IMR-90 (cell line): ENCODE measurements at regions not wholly inside any gene's neighbourhood (a gene's known extent, or its start where the extent isn't known, plus 50 kb on each side); places are given as distances from the start of the nearest gene placed in this dataset.

ENCODE experiments used
- ATAC-seq: fragments of 200-7000 bp; cut with Tn5 transposase; 2 replicates; pipeline ENCODE4 v1.9.1; 2020; ENCODE audit warnings: low read depth, mild to moderate bottlenecking, moderate library complexity
- BruUV-seq: library from RNA; stranded (reverse); fragments of 400-500 nt; replicated peaks from 2 replicates; lab custom pipeline; 2021; lab: Mats Ljungman, UMichigan
- CTCF ChIA-PET: fragments of 300-600 bp; formaldehyde crosslinking; extraction: SDS; loops from one replicate; lab custom pipeline; 2021; ENCODE audit warnings: antibody characterized with exemption; lab: Yijun Ruan, JAX
- POLR2A ChIA-PET: fragments of 300-600 bp; sonication (Branson Sonifier 250); formaldehyde crosslinking; loops from one replicate; lab custom pipeline; 2022; ENCODE audit warnings: antibody characterized with exemption; ENCODE audit not compliant: unreplicated experiment; lab: Charles Lee
- DNase-seq: peaks from one replicate; pipeline ENCODE4 v3.0.0; 2013
- H2AFZ ChIP-seq: replicated peaks from 2 replicates; pipeline ENCODE3; 2013; ENCODE audit warnings: low read length, mild to moderate bottlenecking; ENCODE audit not compliant: poor library complexity
- H2AK5ac ChIP-seq: 2 replicates; pipeline ENCODE4 v1.6.1; 2013; ENCODE audit warnings: low read depth, low read length, inconsistent platforms
- H2AK9ac ChIP-seq: replicated peaks from 2 replicates; pipeline ENCODE3; 2013; ENCODE audit warnings: mild to moderate bottlenecking, low read depth, low read length, moderate library complexity; ENCODE audit not compliant: poor library complexity
- H2BK120ac ChIP-seq: 2 replicates; pipeline ENCODE4 v1.6.1; 2013; ENCODE audit warnings: low read depth, low read length, inconsistent platforms
- H2BK15ac ChIP-seq: 3 replicates; pipeline ENCODE4 v1.6.1; 2013; ENCODE audit warnings: low read depth, low read length, inconsistent platforms
- H2BK20ac ChIP-seq: 2 replicates; pipeline ENCODE4 v1.6.1; 2013; ENCODE audit warnings: low read depth, mild to moderate bottlenecking, inconsistent platforms, low read length, moderate library complexity
- H2BK5ac ChIP-seq: 2 replicates; pipeline ENCODE4 v1.6.1; 2013; ENCODE audit warnings: mild to moderate bottlenecking, low read depth, low read length, inconsistent platforms; ENCODE audit not compliant: poor library complexity, severe bottlenecking
- H3K14ac ChIP-seq: replicated peaks from 2 replicates; pipeline ENCODE4 v1.6.1; 2013; ENCODE audit warnings: low read depth, low read length, inconsistent platforms
- H3K18ac ChIP-seq: 2 replicates; pipeline ENCODE4 v1.6.1; 2013; ENCODE audit warnings: low read depth, low read length, control low read depth
- H3K23ac ChIP-seq: 2 replicates; pipeline ENCODE4 v1.6.1; 2013; ENCODE audit warnings: low read depth, low read length, inconsistent platforms
- H3K27ac ChIP-seq: 2 replicates; pipeline ENCODE4 v1.5.1; 2013; ENCODE audit warnings: mild to moderate bottlenecking, control low read depth, low read length; ENCODE audit not compliant: insufficient read depth
- H3K27me3 ChIP-seq: 2 replicates; pipeline ENCODE4 v1.6.1; 2013; ENCODE audit warnings: low read length; ENCODE audit not compliant: control insufficient read depth, insufficient read depth
- H3K36me3 ChIP-seq: 2 replicates; pipeline ENCODE4 v1.6.1; 2013; ENCODE audit warnings: low read length, mixed read lengths; ENCODE audit not compliant: control insufficient read depth, insufficient read depth
- H3K4ac ChIP-seq: 2 replicates; pipeline ENCODE4 v1.6.1; 2013; ENCODE audit warnings: low read depth, low read length, inconsistent platforms
- H3K4me1 ChIP-seq: 2 replicates; pipeline ENCODE4 v1.6.1; 2013; ENCODE audit warnings: low read length, mixed read lengths; ENCODE audit not compliant: control insufficient read depth, insufficient read depth
- H3K4me2 ChIP-seq: 2 replicates; pipeline ENCODE4 v1.6.1; 2013; ENCODE audit warnings: low read depth, mild to moderate bottlenecking, control low read depth, low read length, moderate library complexity
- H3K4me3 ChIP-seq: 2 replicates; pipeline ENCODE4 v1.5.1; 2013; ENCODE audit warnings: low read depth, mild to moderate bottlenecking, control low read depth, low read length, moderate library complexity; ENCODE audit not compliant: insufficient read depth
- H3K56ac ChIP-seq: 2 replicates; pipeline ENCODE4 v1.6.1; 2013; ENCODE audit warnings: low read length, inconsistent platforms; ENCODE audit not compliant: insufficient read depth; ENCODE audit errors: extremely low read depth
- H3K79me1 ChIP-seq, 2 experiments: 2 replicates each; pipeline ENCODE4 v1.6.1; 2013; ENCODE audit warnings: low read length in 2 of 2, inconsistent platforms in 1 of 2, low read depth in 1 of 2
- H3K9ac ChIP-seq: 2 replicates; pipeline ENCODE4 v1.6.1; 2013; ENCODE audit warnings: low read depth, low read length, control low read depth
- H3K9me1 ChIP-seq: 2 replicates; pipeline ENCODE4 v1.6.1; 2013; ENCODE audit warnings: low read length, inconsistent platforms; ENCODE audit not compliant: insufficient read depth
- H3K9me3 ChIP-seq: 2 replicates; pipeline ENCODE4 v1.6.1; 2013; ENCODE audit warnings: low read length; ENCODE audit not compliant: control insufficient read depth, insufficient read depth
- H4K20me1 ChIP-seq: 2 replicates; pipeline ENCODE4 v1.6.1; 2013; ENCODE audit warnings: low read length, inconsistent platforms; ENCODE audit not compliant: insufficient read depth
- H4K5ac ChIP-seq: 2 replicates; pipeline ENCODE4 v1.6.1; 2013; ENCODE audit warnings: mild to moderate bottlenecking, low read depth, low read length, control low read depth
- H4K8ac ChIP-seq, 2 experiments: 2 replicates each; pipeline ENCODE4 v1.6.1; 2013; ENCODE audit warnings: low read depth in 2 of 2, low read length in 2 of 2, control low read depth in 1 of 2, inconsistent platforms in 1 of 2
- H4K91ac ChIP-seq: 2 replicates; pipeline ENCODE4 v1.6.1; 2013; ENCODE audit warnings: low read depth, low read length, inconsistent platforms; ENCODE audit not compliant: insufficient read depth
- BHLHE40 ChIP-seq: fragments of 150-350 bp; IDR thresholded peaks from 2 replicates; pipeline ENCODE4 v1.6.1; 2016; ENCODE audit warnings: mild to moderate bottlenecking, low read depth, low read length
- CEBPB ChIP-seq: IDR thresholded peaks from 2 replicates; pipeline ENCODE4 v1.6.1; 2012; ENCODE audit warnings: low read depth, low read length, improper control_type of control experiment
- CHD1 ChIP-seq: IDR thresholded peaks from 2 replicates; pipeline ENCODE4 v1.6.1; 2012; ENCODE audit warnings: low read depth, low read length, improper control_type of control experiment
- CTCF ChIP-seq: conservative IDR thresholded peaks from 2 replicates; pipeline ENCODE4 v1.5.1; 2012; ENCODE audit warnings: mild to moderate bottlenecking, low read depth, low read length, improper control_type of control experiment
- ELK1 ChIP-seq: fragments of 150-350 bp; IDR thresholded peaks from 2 replicates; pipeline ENCODE4 v1.6.1; 2016; ENCODE audit warnings: low read depth, mild to moderate bottlenecking, low read length, moderate library complexity, borderline replicate concordance
- FOS ChIP-seq: fragments of 150-350 bp; IDR thresholded peaks from 2 replicates; pipeline ENCODE4 v1.6.1; 2016; ENCODE audit warnings: low read depth, low read length
- MAFK ChIP-seq: IDR thresholded peaks from 2 replicates; pipeline ENCODE4 v1.6.1; 2012; ENCODE audit warnings: low read depth, low read length, improper control_type of control experiment
- MAZ ChIP-seq: IDR thresholded peaks from 2 replicates; pipeline ENCODE4 v1.6.1; 2012; ENCODE audit warnings: low read depth, mild to moderate bottlenecking, low read length, improper control_type of control experiment, moderate library complexity, borderline replicate concordance
- MXI1 ChIP-seq: IDR thresholded peaks from 2 replicates; pipeline ENCODE4 v1.6.1; 2012; ENCODE audit warnings: low read depth, mild to moderate bottlenecking, low read length, moderate library complexity, borderline replicate concordance
- NFE2L2 ChIP-seq: fragments of 150-350 bp; IDR thresholded peaks from 2 replicates; pipeline ENCODE4 v1.6.1; 2016; ENCODE audit warnings: low read depth, mild to moderate bottlenecking, low read length
- POLR2A ChIP-seq: IDR thresholded peaks from 2 replicates; pipeline ENCODE4 v1.6.1; 2012; ENCODE audit warnings: mild to moderate bottlenecking, low read depth, low read length
- RAD21 ChIP-seq: IDR thresholded peaks from 2 replicates; pipeline ENCODE4 v1.6.1; 2012; ENCODE audit warnings: low read length, improper control_type of control experiment
- RCOR1 ChIP-seq: IDR thresholded peaks from 2 replicates; pipeline ENCODE4 v1.6.1; 2012; ENCODE audit warnings: mild to moderate bottlenecking, low read length, improper control_type of control experiment; ENCODE audit not compliant: insufficient replicate concordance
- RFX5 ChIP-seq: IDR thresholded peaks from 2 replicates; pipeline ENCODE4 v1.8.0; 2012; ENCODE audit warnings: low read depth, mild to moderate bottlenecking, low read length, moderate library complexity
- SMC3 ChIP-seq: fragments of 150-350 bp; IDR thresholded peaks from 2 replicates; pipeline ENCODE4 v1.6.1; 2016; ENCODE audit warnings: low read depth, mild to moderate bottlenecking, antibody characterized with exemption, low read length, moderate library complexity
- USF2 ChIP-seq: fragments of 150-350 bp; IDR thresholded peaks from 2 replicates; pipeline ENCODE4 v1.6.1; 2017; ENCODE audit warnings: mild to moderate bottlenecking, antibody characterized with exemption, low read length, low read depth
- dilution Hi-C: fragments of 300-500 bp; cut with HindIII; formaldehyde crosslinking; loops from one replicate; pipeline ENCODE4 v1.14.3; 2018; ENCODE audit warnings: low sequenced_read_pairs; ENCODE audit not compliant: unreplicated experiment
- in situ Hi-C: fragments of 300-500 bp; cut with MboI; formaldehyde crosslinking; loops from 3 replicates; pipeline ENCODE4 v1.14.3; 2019; ENCODE audit warnings: low sequenced_read_pairs, inconsistent platforms, mixed read lengths
- intact Hi-C: fragments of 100-400 bp; cut with micrococcal nuclease; formaldehyde crosslinking; loops from 2 replicates; pipeline ENCODE4 v1.10.0; 2022

- POLR2A ChIA-PET: no interaction called here
- H3K27ac ChIP-seq: no peak overlapping the region
- H3K9me1 ChIP-seq: no peaks in the 10 kb centered on the region
- H2BK20ac ChIP-seq: no peak overlapping the region
- no peak overlapping the region for H4K8ac ChIP-seq
- no peak overlapping the region for H3K18ac ChIP-seq
- no peak overlapping the region for H4K91ac ChIP-seq
- no peak overlapping the region for H3K4me2 ChIP-seq
- no peak overlapping the region for H2AK5ac ChIP-seq
- no peaks in the 10 kb centered on the region for H3K79me1 ChIP-seq
- H4K5ac ChIP-seq: no peak overlapping the region
- no peaks in the 10 kb centered on the region for H4K20me1 ChIP-seq
- no peak overlapping the region for H2AFZ ChIP-seq
- no peaks in the 10 kb centered on the region for H3K4me1 ChIP-seq
- H2BK120ac ChIP-seq: no peak overlapping the region
- CTCF ChIA-PET: no interaction called here
- H2BK5ac ChIP-seq: no peak overlapping the region
- BruUV-seq: no TSS peak
- H3K9ac ChIP-seq: no peak overlapping the region
- H3K23ac ChIP-seq: no peak overlapping the region
- no peak overlapping the region for H3K56ac ChIP-seq
- H3K27me3 ChIP-seq: no peaks in the 10 kb centered on the region
- H3K4me3 ChIP-seq: no peak overlapping the region
- H3K4ac ChIP-seq: no peak overlapping the region
- no peaks in the 10 kb centered on the region for H3K9me3 ChIP-seq
- no peak overlapping the region for H2AK9ac ChIP-seq
- ATAC-seq: no peak
- no peak for TF ChIP-seq CEBPB
- TF ChIP-seq MAZ: no peak
- TF ChIP-seq NFE2L2: no peak
- no peak for TF ChIP-seq RCOR1
- no peak for TF ChIP-seq CTCF
- TF ChIP-seq FOS: no peak
- no peak for TF ChIP-seq MXI1
- no peak for TF ChIP-seq CHD1
- TF ChIP-seq USF2: no peak
- TF ChIP-seq RAD21: no peak
- TF ChIP-seq POLR2A: no peak
- TF ChIP-seq MAFK: no peak
- no peak for TF ChIP-seq RFX5
- TF ChIP-seq SMC3: no peak
- no peak for TF ChIP-seq BHLHE40
- TF ChIP-seq ELK1: no peak
- H3K36me3 ChIP-seq: no peaks in the 10 kb centered on the region
- dilution Hi-C loops: no loop called here
- no peak overlapping the region for H2BK15ac ChIP-seq
- no peak overlapping the region for H3K14ac ChIP-seq
- intact Hi-C loops: no loop called here
- in situ Hi-C loops: no loop called here
- no peak for DNase-seq
These were observed 112.6 kb upstream of the LCORL start for GRCh38 chr4:18134111-18134510.
